NCI-H345 treated with DMSO at 0.1 percent for 48 hours (cell line): ENCODE measurements at regions not wholly inside any gene's neighbourhood (a gene's known extent, or its start where the extent isn't known, plus 50 kb on each side); places are given as distances from the start of the nearest gene placed in this dataset.

ENCODE experiments used
- DNase-seq: peaks from one replicate; lab custom pipeline; 2025; ENCODE audit not compliant: unreplicated experiment; lab: John Stamatoyannopoulos, UW

GRCh38 chr2:61722800-61723199 is 131.1 kb downstream of the FAM161A start:
- DNase-seq = no peak

GRCh38 chr2:61722318-61722717 is 131.5 kb downstream of the FAM161A start:
- no peak for DNase-seq

GRCh38 chr2:61721382-61721781 is 132.5 kb downstream of the FAM161A start:
- no peak for DNase-seq

- no peak for DNase-seq
Measured at GRCh38 chr2:61720911-61721310, 132.9 kb downstream of the FAM161A start.

- DNase-seq = no peak
Measured at GRCh38 chr2:61718965-61719364, 134.9 kb downstream of the FAM161A start.

GRCh38 chr2:61715506-61715905 is 138.4 kb downstream of the FAM161A start:
- no peak for DNase-seq

GRCh38 chr2:61714210-61714609 is 139.7 kb downstream of the FAM161A start:
- DNase-seq = no peak

- no peak for DNase-seq
Measured at GRCh38 chr2:61713457-61713856, 140.4 kb downstream of the FAM161A start.

GRCh38 chr2:61712060-61712459 is 141.8 kb downstream of the FAM161A start:
- DNase-seq = no peak

- no peak for DNase-seq
Measured at GRCh38 chr2:61710711-61711110, 143.1 kb downstream of the FAM161A start.

- peak; percentile 98 for DNase-seq
Measured at GRCh38 chr2:61707984-61708852, 145.6 kb downstream of the FAM161A start.

GRCh38 chr2:61705625-61706024 is 148.2 kb downstream of the FAM161A start:
- no peak for DNase-seq

GRCh38 chr2:61704364-61704763 is 149.5 kb downstream of the FAM161A start:
- DNase-seq = no peak

- no peak for DNase-seq
Measured at GRCh38 chr2:61702088-61702467, 151.8 kb downstream of the FAM161A start.

- no peak for DNase-seq
Measured at GRCh38 chr2:61700464-61700863, 153.4 kb downstream of the FAM161A start.

- DNase-seq = peak; percentile 31
Measured at GRCh38 chr2:61694312-61695274, 156.4 kb upstream of the XPO1 start.

GRCh38 chr2:61693744-61694143 is 155.6 kb upstream of the XPO1 start:
- DNase-seq = no peak

- DNase-seq = no peak
Measured at GRCh38 chr2:61690078-61690596, 152.0 kb upstream of the XPO1 start.

- no peak for DNase-seq
Measured at GRCh38 chr2:61689568-61689967, 151.4 kb upstream of the XPO1 start.

- DNase-seq = no peak
Measured at GRCh38 chr2:61688369-61689334, 150.5 kb upstream of the XPO1 start.
